OCI-LY3 (cell line): ENCODE measurements at regions not wholly inside any gene's neighbourhood (a gene's known extent, or its start where the extent isn't known, plus 50 kb on each side); places are given as distances from the start of the nearest gene placed in this dataset.

Source experiments
- H2AFZ ChIP-seq: fragments of 200-600, 300-600 bp; shearing (Covaris generic); 2 replicates; pipeline ENCODE4 v1.6.0; 2014; ENCODE audit warnings: antibody characterized with exemption, low read depth, low read length
- H3K27ac ChIP-seq: fragments of 200-600, 300-600 bp; sonication (generic); 2 replicates; pipeline ENCODE4 v1.5.1; 2014; ENCODE audit warnings: mild to moderate bottlenecking, low read length, moderate library complexity, mixed read lengths
- H3K27me3 ChIP-seq: fragments of 200-600, 300-600 bp; sonication (generic); 2 replicates; pipeline ENCODE4 v1.6.1; 2014; ENCODE audit warnings: low read depth, low read length, mixed read lengths
- H3K36me3 ChIP-seq: fragments of 200-600, 300-600 bp; sonication (generic); replicated peaks from 2 replicates; pipeline ENCODE3; 2014; ENCODE audit warnings: low read depth, low read length, mixed read lengths
- H3K4me1 ChIP-seq: fragments of 300-600, 200-600 bp; sonication (generic); 2 replicates; pipeline ENCODE4 v1.6.1; 2014; ENCODE audit warnings: low read length, mixed read lengths
- H3K4me2 ChIP-seq: fragments of 200-600, 300-600 bp; sonication (generic); 2 replicates; pipeline ENCODE4 v1.6.1; 2014; ENCODE audit warnings: low read length, mixed read lengths
- H3K4me3 ChIP-seq: fragments of 300-600, 200-600 bp; sonication (generic); 2 replicates; pipeline ENCODE4 v1.5.1; 2014; ENCODE audit warnings: antibody characterized with exemption, mild to moderate bottlenecking, low read length, moderate library complexity
- H3K79me2 ChIP-seq: fragments of 300-600, 200-600 bp; shearing (Covaris generic); 2 replicates; pipeline ENCODE4 v1.6.1; 2014; ENCODE audit warnings: mild to moderate bottlenecking, low read length, mixed read lengths
- H3K9ac ChIP-seq: fragments of 300-600, 200-600 bp; shearing (Covaris generic); 2 replicates; pipeline ENCODE4 v1.6.0; 2014; ENCODE audit warnings: mild to moderate bottlenecking, low read length, moderate library complexity
- H3K9me3 ChIP-seq: fragments of 200-600, 300-600 bp; shearing (Covaris generic); 2 replicates; pipeline ENCODE4 v1.6.1; 2014; ENCODE audit warnings: low read length, mixed read lengths; ENCODE audit not compliant: insufficient read depth
- H4K20me1 ChIP-seq: fragments of 200-600, 300-600 bp; sonication (generic); 2 replicates; pipeline ENCODE4 v1.6.1; 2016; ENCODE audit warnings: low read length, mixed read lengths; ENCODE audit not compliant: insufficient read depth
- EZH2phosphoT487 ChIP-seq: fragments of 200-600 bp; shearing (Covaris generic); IDR thresholded peaks from 2 replicates; pipeline ENCODE4 v1.6.1; 2018; ENCODE audit warnings: antibody characterized with exemption, mixed run types, low read depth
- TF ChIP-seq, protein P1 (sequence below): fragments of 200-600, 300-600 bp; sonication (generic); IDR thresholded peaks from 2 replicates; pipeline ENCODE4 v1.5.1; 2014; ENCODE audit warnings: antibody characterized with exemption, low read length, low read depth

DNA sequence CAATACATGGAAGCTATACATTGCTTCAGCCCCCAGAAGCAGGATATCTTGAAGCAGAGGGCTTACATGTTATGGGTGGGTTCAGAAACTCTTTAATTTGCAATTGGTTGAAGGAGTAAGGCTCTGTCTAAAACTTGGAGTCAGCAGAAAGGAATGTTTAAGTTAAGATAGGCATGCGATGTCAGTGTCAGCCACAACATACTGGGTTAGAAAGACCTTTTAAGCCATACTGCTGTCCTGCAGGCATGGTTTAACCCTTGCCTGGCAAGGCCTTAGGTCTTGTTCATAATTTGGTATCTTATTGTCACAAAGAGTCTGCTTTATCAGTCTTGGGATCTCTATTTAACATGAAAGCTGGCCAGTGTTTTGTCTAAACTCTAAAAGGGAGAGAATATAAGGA lies 1619.6 kb upstream of the WWC1 start:
- Histone ChIP-seq H3K27me3 (no peaks in the 10 kb centered on the region), H4K20me1 (no peaks in the 10 kb centered on the region), H3K36me3 (no peaks in the 10 kb centered on the region), H3K4me3 (no peak overlapping the region), H3K4me1 (no peaks in the 10 kb centered on the region), H3K9me3 (no peaks in the 10 kb centered on the region), H3K4me2 (no peak overlapping the region), H3K79me2 (no peaks in the 10 kb centered on the region), H2AFZ (no peak overlapping the region), H3K27ac (no peak overlapping the region), H3K9ac (no peak overlapping the region)
- TF ChIP-seq, protein P1, sequence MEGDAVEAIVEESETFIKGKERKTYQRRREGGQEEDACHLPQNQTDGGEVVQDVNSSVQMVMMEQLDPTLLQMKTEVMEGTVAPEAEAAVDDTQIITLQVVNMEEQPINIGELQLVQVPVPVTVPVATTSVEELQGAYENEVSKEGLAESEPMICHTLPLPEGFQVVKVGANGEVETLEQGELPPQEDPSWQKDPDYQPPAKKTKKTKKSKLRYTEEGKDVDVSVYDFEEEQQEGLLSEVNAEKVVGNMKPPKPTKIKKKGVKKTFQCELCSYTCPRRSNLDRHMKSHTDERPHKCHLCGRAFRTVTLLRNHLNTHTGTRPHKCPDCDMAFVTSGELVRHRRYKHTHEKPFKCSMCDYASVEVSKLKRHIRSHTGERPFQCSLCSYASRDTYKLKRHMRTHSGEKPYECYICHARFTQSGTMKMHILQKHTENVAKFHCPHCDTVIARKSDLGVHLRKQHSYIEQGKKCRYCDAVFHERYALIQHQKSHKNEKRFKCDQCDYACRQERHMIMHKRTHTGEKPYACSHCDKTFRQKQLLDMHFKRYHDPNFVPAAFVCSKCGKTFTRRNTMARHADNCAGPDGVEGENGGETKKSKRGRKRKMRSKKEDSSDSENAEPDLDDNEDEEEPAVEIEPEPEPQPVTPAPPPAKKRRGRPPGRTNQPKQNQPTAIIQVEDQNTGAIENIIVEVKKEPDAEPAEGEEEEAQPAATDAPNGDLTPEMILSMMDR, result no peak
- no peak for TF ChIP-seq EZH2phosphoT487

DNA sequence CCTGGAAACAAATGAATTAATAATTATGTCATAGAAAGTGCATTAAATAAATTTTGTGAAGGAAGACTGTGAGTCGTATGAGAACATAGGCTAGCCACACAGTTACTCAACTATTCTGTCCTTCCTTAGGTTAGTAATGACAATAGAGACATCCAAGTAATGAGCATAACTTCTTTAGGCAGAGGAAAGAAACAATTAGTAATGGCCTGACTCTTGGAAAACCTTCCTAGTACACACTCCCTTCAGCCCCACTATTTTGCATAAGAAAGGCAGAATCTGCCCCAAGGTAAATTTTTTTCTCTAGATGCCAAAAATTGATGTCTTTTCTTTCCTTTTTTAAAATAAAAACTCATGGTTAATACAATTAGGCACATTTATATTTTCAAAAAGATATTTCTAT lies 1619.0 kb upstream of the WWC1 start:
- no peaks in the 10 kb centered on the region for H3K9me3 ChIP-seq
- H4K20me1 ChIP-seq, result no peaks in the 10 kb centered on the region
- no peak overlapping the region for H3K9ac ChIP-seq

DNA sequence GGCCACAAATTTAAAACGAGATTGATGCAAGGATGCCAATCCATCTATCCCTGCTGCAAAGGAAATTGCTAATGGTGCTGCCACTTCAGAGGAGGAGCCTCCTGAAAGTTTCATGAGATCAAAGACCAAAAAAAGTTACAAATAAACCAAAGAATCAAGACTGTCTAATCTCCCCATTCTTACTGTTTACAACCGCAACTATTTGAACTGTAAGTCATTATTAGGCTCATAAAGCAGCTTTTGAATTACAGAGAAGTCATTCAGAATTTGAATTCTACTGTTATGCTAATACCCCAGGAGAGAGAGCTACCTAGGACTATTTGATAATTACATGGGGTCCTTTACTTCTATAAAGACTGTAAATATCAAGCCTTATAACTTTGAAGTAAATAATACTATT lies 1613.6 kb upstream of the WWC1 start:
- no peaks in the 10 kb centered on the region for H3K4me1 ChIP-seq
- no peak overlapping the region for H3K4me3 ChIP-seq
- H3K27ac ChIP-seq, result no peak overlapping the region
- TF ChIP-seq, protein P1, result no peak
- TF ChIP-seq EZH2phosphoT487, result no peak
- H2AFZ ChIP-seq, result no peak overlapping the region
- no peak overlapping the region for H3K9ac ChIP-seq
- no peaks in the 10 kb centered on the region for H3K27me3 ChIP-seq
- H3K36me3 ChIP-seq, result no peaks in the 10 kb centered on the region
- H3K79me2 ChIP-seq, result no peaks in the 10 kb centered on the region
- H3K4me2 ChIP-seq, result no peak overlapping the region
- no peaks in the 10 kb centered on the region for H3K9me3 ChIP-seq
- no peaks in the 10 kb centered on the region for H4K20me1 ChIP-seq

More for the DNA sequence above, 1619.0 kb upstream of the WWC1 start:
- TF ChIP-seq, protein P1, result no peak
- TF ChIP-seq EZH2phosphoT487, result no peak
- no peak overlapping the region for H3K4me3 ChIP-seq
- H3K4me1 ChIP-seq, result no peaks in the 10 kb centered on the region
- H2AFZ ChIP-seq, result no peak overlapping the region
- H3K4me2 ChIP-seq, result no peak overlapping the region
- H3K36me3 ChIP-seq, result no peaks in the 10 kb centered on the region
- no peak overlapping the region for H3K27ac ChIP-seq
- no peaks in the 10 kb centered on the region for H3K79me2 ChIP-seq
- no peaks in the 10 kb centered on the region for H3K27me3 ChIP-seq

DNA sequence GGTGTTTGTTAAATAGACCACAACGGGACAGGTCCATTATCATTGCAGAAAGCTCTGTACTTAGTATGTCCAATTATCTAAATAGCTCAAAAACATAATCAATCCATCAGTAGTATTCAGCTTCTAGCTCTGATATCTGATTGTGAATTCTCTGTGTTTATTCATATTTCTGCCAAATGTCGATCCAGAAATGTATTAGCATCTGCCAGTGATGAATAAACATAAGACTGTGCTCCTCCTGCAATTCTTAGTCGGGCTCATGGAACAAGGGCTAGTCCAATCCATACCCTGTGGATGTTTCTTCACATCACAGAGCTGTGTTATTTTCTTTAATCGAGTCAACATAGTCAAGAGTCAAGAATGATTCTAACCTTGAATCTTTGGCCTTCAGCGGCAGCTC lies 1612.1 kb upstream of the WWC1 start:
- Histone ChIP-seq H3K27ac (no peak overlapping the region), H3K4me2 (no peak overlapping the region), H3K36me3 (no peaks in the 10 kb centered on the region), H3K9ac (no peak overlapping the region), H3K4me1 (no peaks in the 10 kb centered on the region), H3K27me3 (no peaks in the 10 kb centered on the region), H3K9me3 (no peaks in the 10 kb centered on the region), H4K20me1 (no peaks in the 10 kb centered on the region), H2AFZ (no peak overlapping the region), H3K79me2 (no peaks in the 10 kb centered on the region), H3K4me3 (no peak overlapping the region)
- no peak for TF ChIP-seq EZH2phosphoT487
- TF ChIP-seq, protein P1, result no peak
